Chondrocyte (in vitro differentiated cells): ENCODE measurements at regions not wholly inside any gene's neighbourhood (a gene's known extent, or its start where the extent isn't known, plus 50 kb on each side); places are given as distances from the start of the nearest gene placed in this dataset.

Source experiments
- DNase-seq: peaks from one replicate; pipeline ENCODE4 v3.0.0; 2021; ENCODE audit warnings: mixed read lengths, low spot score
- H3K27ac Mint-ChIP-seq: one replicate; pipeline ENCODE4 v1.8.0; 2021; ENCODE audit warnings: mild to moderate bottlenecking, moderate library complexity, mixed read lengths; ENCODE audit not compliant: unreplicated experiment
- H3K27me3 Mint-ChIP-seq: 2 replicates; pipeline ENCODE4 v1.8.0; 2021; ENCODE audit warnings: low read depth, mixed read lengths
- H3K36me3 Mint-ChIP-seq: 2 replicates; pipeline ENCODE4 v1.8.0; 2021; ENCODE audit warnings: low read depth, mixed read lengths
- H3K4me1 Mint-ChIP-seq: 2 replicates; pipeline ENCODE4 v1.8.0; 2021; ENCODE audit warnings: low read depth, mild to moderate bottlenecking, mixed read lengths
- H3K4me3 Mint-ChIP-seq: one replicate; pipeline ENCODE4 v1.8.0; 2021; ENCODE audit warnings: mild to moderate bottlenecking, moderate library complexity, mixed read lengths; ENCODE audit not compliant: unreplicated experiment
- H3K9me3 Mint-ChIP-seq: 2 replicates; pipeline ENCODE4 v1.8.0; 2021; ENCODE audit warnings: low read depth, mixed read lengths
- TF ChIP-seq, protein P1 (sequence below): fragments of 200-600 bp; sonication (generic); IDR thresholded peaks from 2 replicates; pipeline ENCODE4 v1.5.0; 2021; ENCODE audit warnings: antibody characterized with exemption, mild to moderate bottlenecking, moderate library complexity

DNA sequence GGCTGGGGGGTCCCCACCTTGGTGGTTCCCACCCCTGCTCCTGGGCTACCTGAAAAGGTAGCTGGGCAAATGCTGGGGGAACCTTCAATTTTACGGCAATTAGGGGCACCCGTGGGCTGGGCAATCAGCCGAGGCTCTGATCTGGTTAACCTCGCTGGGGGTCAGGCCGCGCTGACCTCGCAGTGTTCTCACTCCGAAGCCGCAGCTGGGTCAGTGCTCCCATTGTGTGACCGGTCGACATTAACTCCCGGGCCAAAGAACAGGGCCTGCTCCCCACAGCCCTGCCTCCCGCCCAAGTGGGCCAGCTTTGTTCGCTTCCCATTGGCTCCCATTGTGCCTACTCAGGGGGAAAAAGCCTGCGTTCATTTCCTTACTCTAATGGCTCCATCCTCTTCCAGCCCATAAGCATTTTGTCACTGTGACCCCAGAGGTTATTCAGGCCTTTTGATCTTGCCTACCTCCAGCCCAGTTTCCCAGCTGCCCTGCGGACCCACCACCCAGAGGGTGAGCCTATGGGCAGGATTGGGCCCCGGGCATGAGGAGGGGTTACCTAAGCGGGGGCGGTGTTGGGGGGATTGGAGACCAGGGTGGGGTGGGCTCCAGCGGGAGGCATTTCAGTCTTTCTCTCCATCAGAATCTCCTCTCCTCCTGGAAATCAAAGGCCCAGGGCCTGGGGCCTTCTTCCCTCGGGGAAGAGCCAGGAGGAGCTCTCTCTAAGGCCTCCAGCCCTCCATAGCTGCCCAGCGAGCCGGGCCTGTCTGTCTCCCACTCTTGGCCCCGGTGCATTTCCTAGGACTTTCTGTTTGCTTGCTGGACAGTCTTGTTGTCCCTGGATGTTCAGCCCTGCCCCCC, 90.1 kb downstream of the MYCN start:
- TF ChIP-seq, protein P1, sequence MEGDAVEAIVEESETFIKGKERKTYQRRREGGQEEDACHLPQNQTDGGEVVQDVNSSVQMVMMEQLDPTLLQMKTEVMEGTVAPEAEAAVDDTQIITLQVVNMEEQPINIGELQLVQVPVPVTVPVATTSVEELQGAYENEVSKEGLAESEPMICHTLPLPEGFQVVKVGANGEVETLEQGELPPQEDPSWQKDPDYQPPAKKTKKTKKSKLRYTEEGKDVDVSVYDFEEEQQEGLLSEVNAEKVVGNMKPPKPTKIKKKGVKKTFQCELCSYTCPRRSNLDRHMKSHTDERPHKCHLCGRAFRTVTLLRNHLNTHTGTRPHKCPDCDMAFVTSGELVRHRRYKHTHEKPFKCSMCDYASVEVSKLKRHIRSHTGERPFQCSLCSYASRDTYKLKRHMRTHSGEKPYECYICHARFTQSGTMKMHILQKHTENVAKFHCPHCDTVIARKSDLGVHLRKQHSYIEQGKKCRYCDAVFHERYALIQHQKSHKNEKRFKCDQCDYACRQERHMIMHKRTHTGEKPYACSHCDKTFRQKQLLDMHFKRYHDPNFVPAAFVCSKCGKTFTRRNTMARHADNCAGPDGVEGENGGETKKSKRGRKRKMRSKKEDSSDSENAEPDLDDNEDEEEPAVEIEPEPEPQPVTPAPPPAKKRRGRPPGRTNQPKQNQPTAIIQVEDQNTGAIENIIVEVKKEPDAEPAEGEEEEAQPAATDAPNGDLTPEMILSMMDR = no peak
- no peaks in the 10 kb centered on the region for H3K4me1 Mint-ChIP-seq
- no peak overlapping the region for H3K4me3 Mint-ChIP-seq
- H3K27ac Mint-ChIP-seq = no peak overlapping the region
- H3K27me3 Mint-ChIP-seq = peaks cover 22% of the 10 kb centered on the region
- H3K9me3 Mint-ChIP-seq = no peaks in the 10 kb centered on the region
- no peak for DNase-seq
- H3K36me3 Mint-ChIP-seq = no peaks in the 10 kb centered on the region

DNA sequence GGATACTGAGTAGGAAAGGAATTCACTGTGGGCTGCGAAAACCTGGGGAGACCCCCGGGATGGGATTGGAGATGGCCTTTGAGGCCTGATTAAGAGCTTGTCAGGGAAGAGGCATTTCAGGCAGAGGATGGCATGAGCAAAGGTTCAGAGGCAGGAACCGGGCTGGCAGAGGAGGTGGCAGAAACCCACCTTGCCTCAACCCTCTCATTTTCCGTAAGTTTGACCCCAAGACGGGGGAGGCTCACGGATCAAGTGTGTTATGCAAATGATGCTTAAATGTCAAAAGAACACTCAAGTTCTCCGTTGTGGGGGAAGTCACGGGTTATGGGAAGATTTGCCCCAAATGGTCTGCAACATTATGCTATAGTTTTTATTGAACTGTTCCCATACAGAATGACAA, 88.3 kb downstream of the MYCN start:
- no peaks in the 10 kb centered on the region for H3K4me1 Mint-ChIP-seq
- H3K27me3 Mint-ChIP-seq = peaks cover 26% of the 10 kb centered on the region
- DNase-seq = no peak
- H3K4me3 Mint-ChIP-seq = no peak overlapping the region
- no peaks in the 10 kb centered on the region for H3K9me3 Mint-ChIP-seq
- TF ChIP-seq, protein P1 = no peak
- no peaks in the 10 kb centered on the region for H3K36me3 Mint-ChIP-seq
- H3K27ac Mint-ChIP-seq = no peak overlapping the region

DNA sequence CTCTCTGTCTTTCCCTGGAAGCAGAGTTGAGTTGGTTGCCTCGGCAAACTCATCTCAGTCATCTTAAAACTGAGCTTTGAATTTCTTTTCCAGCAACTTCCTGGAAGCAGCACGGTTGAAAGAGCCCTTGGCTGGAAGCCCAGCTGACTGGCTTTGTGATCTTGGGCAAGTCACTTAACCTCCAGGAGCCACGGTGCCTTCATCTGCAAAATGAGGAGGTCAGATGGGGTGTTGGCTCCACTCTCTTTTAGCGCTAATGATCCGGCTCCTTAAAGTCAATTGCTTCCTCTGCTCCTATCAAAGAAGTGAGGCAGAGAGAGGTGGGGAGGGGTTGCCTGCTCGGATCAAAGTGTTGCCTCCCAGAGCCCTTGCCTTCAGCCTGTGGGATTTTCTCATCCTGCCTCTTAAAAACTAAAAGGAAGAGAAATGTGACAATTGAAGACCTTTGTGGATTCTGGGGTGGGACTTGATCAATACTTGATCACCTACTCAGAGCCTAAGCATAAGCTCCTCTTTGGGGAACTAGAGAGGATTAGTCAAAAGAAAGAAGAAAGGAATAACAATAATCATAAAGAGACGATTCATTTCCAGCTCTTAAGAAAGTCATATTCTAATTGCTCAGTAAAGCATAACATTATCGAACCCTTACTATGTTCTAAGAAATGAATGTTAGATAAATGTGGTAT, 86.6 kb downstream of the MYCN start:
- DNase-seq = no peak
- Mint-ChIP-seq H3K9me3 (no peaks in the 10 kb centered on the region), H3K36me3 (no peaks in the 10 kb centered on the region), H3K4me1 (no peaks in the 10 kb centered on the region), H3K4me3 (no peak overlapping the region), H3K27me3 (peaks cover 31% of the 10 kb centered on the region), H3K27ac (no peak overlapping the region)
- TF ChIP-seq, protein P1 = no peak

DNA sequence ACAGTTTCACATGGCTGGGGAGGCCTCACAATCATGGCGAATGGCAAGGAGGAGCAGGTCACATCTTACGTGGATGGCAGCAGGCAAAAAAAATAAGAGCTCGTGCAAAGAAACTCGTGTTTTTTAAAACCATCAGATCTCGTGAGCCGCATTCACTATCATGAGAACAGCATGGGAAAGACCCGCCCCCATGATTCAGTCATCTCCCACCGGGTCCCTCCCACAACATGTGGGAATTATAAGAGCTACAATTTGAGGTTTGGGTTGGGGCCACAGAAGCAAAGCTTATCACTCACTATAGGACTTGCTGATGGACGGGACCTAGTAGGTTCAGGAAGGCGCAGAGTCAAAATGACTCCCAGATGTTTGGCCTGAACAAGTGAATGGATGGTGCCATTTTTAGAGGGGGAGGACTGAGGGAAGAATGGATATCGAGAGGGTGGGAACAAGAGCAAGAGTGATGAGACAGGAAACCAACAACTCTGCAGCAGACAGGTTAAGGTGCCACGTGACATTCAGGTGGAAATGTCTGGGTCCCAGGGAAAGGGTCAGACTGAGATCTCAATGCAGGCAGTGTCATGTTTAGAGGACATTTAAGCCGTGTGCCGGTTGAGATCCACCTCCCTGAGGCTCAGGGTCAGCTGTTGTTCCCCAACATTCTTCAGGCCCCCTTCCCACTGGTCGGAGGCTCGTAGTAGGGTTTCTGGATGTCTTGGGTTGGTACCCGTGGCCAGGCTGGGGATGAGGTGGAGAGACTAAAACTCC, 85.7 kb downstream of the MYCN start:
- TF ChIP-seq, protein P1 = no peak
- Mint-ChIP-seq H3K4me1 (no peaks in the 10 kb centered on the region), H3K4me3 (no peak overlapping the region), H3K36me3 (no peaks in the 10 kb centered on the region), H3K27me3 (peaks cover 24% of the 10 kb centered on the region), H3K9me3 (no peaks in the 10 kb centered on the region), H3K27ac (no peak overlapping the region)
- DNase-seq = no peak
